NCI-H1417 treated with DMSO at 0.1 percent for 48 hours (cell line): ENCODE measurements at regions not wholly inside any gene's neighbourhood (a gene's known extent, or its start where the extent isn't known, plus 50 kb on each side); places are given as distances from the start of the nearest gene placed in this dataset.

Experiments used
- DNase-seq: peaks from one replicate; lab custom pipeline; 2025; lab: John Stamatoyannopoulos, UW

GRCh38 chr4:189385579-189385978 is 555.1 kb upstream of the FRG1 start:
- no peak for DNase-seq

DNA sequence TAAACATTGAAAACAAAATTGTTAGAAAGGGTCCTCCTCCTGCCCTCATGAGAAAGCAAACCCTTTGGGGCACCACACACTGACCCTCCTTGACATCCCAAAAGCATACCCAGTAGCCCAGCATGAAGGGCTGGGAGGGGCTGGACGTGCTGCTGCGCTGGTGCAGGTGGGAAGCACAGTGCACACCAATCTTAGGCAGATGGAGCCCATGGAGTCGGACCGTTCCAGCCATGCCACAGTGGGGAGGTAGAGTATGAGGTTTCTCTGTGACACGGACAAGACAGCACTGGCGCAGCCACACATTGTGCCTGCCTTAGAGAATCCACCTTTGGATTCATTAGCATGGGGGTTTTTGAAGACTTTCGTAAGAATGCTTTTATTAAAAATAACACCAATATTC is 544.2 kb upstream of the FRG1 start:
- DNase-seq: no peak

DNA sequence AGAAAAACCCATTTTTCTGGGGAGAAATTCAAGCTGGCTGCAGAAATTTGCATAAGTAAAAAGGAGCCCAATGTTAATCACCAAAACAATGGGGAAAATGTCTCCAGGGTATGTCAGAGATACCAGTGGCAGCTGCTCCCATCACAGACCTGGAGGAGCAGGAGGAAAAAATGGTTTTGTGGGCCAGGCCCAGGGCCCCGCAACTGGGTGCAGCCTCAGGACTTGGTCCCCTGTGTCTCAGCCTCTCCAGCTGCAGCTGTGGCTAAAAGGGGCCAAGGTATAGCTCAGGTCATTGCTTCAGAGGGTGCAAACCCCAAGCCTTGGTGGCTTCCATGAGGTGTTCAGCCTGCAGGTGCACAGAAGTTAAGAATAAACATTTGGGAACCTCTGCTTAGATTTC is 536.4 kb upstream of the FRG1 start:
- DNase-seq: no peak

- no peak for DNase-seq
These were observed 531.5 kb upstream of the FRG1 start for GRCh38 chr4:189409158-189409557.

- no peak for DNase-seq
These were observed 526.7 kb upstream of the FRG1 start for GRCh38 chr4:189414021-189414420.

GRCh38 chr4:189420572-189420971 is 520.1 kb upstream of the FRG1 start:
- no peak for DNase-seq

- no peak for DNase-seq
These were observed 504.5 kb upstream of the FRG1 start for GRCh38 chr4:189436207-189436606.

DNA sequence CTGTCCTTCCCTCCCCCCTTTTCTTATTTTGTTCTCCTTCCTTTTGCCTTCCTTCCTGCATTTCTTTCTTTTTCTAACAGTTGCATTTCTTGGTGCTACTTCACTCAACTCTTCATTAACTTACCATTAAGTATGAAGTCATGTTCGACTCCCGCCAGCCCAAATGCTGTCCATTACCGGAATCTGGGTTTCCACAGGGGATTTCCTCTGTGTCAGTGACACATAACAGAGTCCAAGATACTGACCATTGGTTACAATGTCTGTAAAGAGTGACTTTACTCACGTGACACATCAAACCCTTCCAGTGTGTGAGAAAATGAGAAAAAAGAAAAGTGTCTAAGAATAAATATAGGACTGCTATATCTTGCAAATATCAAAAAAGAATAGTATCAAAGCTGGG is 500.0 kb upstream of the FRG1 start:
- DNase-seq: no peak

DNA sequence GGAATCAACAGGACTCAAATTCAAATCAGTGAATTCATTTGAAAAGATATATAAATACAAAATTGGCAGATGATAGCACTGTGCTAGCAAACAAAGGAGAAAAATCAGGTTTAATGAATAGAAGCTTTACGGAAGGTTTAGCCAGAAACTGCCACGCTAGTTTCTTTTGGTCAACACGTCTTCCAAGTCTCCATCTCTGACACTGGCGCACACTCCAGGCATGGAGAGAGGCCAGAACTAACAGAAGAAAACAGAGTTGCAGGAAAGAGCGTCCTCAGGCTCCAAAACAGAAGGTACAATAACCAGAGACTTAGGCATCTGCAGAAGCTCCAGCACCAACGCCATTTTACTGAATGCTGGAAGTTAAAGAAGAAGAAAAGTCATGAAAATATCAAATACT is 497.3 kb upstream of the FRG1 start:
- DNase-seq: no peak

GRCh38 chr4:189445613-189446012 is 495.1 kb upstream of the FRG1 start:
- DNase-seq: no peak

- DNase-seq: no peak
These were observed 476.9 kb upstream of the FRG1 start for GRCh38 chr4:189463734-189464133.

GRCh38 chr4:189494407-189494806 is 446.3 kb upstream of the FRG1 start:
- DNase-seq: no peak

GRCh38 chr4:189497516-189497915 is 443.2 kb upstream of the FRG1 start:
- DNase-seq: no peak

- DNase-seq: no peak
These were observed 442.7 kb upstream of the FRG1 start for GRCh38 chr4:189497996-189498395.

- DNase-seq: no peak
These were observed 442.2 kb upstream of the FRG1 start for GRCh38 chr4:189498457-189498856.

DNA sequence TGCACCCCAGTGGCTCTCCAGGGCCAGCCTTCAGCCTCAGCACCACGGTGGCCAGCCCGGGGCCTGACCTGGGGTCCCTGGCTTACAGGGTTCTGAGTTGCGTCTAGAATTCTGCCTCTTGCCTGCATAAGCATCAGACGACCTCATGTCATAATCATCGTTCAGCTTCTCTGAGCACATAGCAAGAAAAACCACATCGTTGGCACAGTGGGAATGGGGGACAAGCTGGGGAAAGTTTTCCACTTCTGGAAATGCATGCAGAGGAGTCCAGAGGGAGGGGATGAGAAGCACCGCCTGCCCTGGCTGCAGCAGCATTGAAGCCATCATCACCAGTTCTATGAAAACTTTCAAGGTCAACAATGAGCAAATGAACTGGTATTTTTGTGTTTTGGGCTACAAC is 441.0 kb upstream of the FRG1 start:
- DNase-seq: no peak

- DNase-seq: no peak
These were observed 439.7 kb upstream of the FRG1 start for GRCh38 chr4:189500970-189501369.

DNA sequence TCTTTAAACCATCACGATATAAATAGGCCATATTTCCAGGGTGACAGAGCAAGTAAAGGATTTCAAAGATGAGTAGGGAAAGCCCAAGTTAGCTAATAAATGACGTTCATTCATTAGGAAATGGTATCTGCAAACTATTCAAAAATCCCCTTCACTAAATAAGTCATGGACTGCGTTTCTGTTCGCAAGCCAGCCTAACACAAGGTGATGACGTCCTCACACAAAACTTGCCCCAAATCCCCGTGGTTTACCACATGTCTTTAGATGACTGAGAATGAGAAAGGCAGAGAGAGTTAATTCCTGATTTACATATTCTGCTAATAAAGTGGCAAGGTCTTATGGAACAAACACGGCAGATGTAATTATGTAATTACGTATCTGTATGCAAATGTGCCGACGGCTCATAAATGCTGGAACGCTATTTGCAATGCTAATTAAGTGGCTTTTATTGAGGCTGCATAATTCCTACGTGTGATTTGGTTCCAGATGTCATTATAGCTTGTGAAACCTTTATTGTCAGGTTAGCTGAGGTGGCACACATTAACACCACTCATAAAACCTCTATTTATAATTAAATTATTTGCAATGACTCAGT is 437.7 kb upstream of the FRG1 start:
- DNase-seq: no peak

- no peak for DNase-seq
These were observed 436.5 kb upstream of the FRG1 start for GRCh38 chr4:189504220-189504619.

DNA sequence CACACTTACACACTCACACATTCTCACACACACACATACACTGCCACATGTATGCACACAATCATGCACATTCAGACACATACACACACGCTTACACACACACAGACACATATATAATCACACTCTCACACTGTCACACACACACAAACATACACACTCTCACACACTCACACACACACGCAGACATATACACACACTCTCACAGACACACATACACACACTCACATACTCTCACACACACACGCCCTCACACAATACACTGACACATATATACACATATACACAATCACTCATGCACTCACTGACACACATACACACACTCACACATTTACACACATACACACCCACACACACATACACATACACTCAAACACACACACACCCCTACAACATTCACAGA is 435.3 kb upstream of the FRG1 start:
- no peak for DNase-seq

GRCh38 chr4:189506080-189506479 is 434.6 kb upstream of the FRG1 start:
- DNase-seq: no peak

DNA sequence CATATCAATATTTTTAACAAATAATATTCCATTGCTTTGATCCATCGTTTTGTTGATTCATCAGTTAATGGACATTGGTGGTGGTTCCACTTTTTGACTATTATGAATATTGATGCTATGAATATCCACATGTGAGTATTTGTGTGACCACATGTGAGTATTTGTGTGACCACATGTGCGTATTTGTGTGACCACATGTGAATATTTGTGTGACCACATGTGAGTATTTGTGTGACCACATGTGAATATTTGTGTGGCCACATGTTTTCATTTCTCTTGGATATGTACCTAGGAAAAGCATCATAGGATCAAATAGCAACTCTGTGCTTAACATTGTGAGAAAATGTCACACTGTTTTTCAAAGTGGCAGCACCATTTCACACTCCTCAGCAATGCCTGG is 433.6 kb upstream of the FRG1 start:
- no peak for DNase-seq

DNA sequence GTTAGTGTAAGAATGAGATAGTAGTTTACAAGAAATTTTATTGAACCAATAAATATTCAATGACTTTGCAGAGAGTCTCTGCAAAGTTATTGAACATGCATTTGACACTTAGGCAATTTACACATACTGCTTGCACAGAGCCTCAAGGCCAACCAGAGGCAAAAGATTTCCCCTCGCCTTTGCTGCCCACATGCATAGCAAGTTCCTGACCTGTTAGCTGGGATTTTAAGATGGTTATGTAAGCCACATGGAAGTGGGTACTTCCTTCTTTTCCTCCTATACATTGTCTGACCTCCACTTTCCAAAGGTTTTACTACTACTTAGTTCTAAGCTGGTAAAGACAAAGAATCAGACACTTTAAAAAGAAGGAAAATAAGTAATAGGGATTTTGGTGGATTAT is 430.1 kb upstream of the FRG1 start:
- DNase-seq: no peak

- no peak for DNase-seq
These were observed 429.1 kb upstream of the FRG1 start for GRCh38 chr4:189511581-189511980.

DNA sequence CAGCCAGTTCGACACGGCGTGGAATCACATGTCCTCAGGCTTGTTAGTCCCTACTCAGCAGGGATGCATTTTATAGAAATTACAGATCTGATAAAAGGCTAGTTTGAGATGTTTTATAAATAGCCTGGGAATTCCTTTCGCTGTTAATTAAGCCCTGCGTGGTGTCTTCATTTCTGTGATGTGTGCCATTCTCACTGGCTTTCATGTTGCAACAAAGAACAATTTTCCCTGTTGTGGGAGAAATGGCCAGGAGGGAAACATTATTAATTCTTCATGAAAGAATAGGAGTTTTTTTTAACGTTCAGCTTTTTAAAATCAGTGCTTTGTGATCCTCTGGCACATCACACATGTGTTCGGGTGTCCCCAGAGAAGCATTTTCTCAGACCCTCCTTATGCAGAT is 427.3 kb upstream of the FRG1 start:
- no peak for DNase-seq
